Colonic mucosa (tissue), 4 donors: ENCODE measurements at regions not wholly inside any gene's neighbourhood (a gene's known extent, or its start where the extent isn't known, plus 50 kb on each side); places are given as distances from the start of the nearest gene placed in this dataset.
"Not testable (repeated sequence)": the region's sequence is repeated elsewhere in the genome, so short reads cannot be mapped to it uniquely, and the experiment has no call there.

ENCODE experiments used
- DNase-seq: peaks from one replicate; pipeline ENCODE4 v3.0.0-alpha.2; 2020
- H3K27ac ChIP-seq: fragments of 200-600 bp; one replicate; pipeline ENCODE4 v1.8.0; 2021
- H3K27me3 ChIP-seq: fragments of 200-600 bp; one replicate; pipeline ENCODE4 v1.8.0; 2021
- H3K36me3 ChIP-seq: fragments of 200-600 bp; one replicate; pipeline ENCODE4 v1.8.0; 2021
- H3K4me1 ChIP-seq: fragments of 200-600 bp; one replicate; pipeline ENCODE4 v1.8.0; 2021; ENCODE audit warnings: mild to moderate bottlenecking
- H3K4me3 ChIP-seq: fragments of 200-600 bp; one replicate; pipeline ENCODE4 v1.8.0; 2021
- H3K9ac ChIP-seq, 2 donors: one replicate each; pipeline ENCODE4 v1.7.0; 2013; ENCODE audit warnings: control low read depth in 2 of 2, low read depth in 2 of 2, low read length in 2 of 2
- H3K9me3 ChIP-seq: fragments of 200-600 bp; one replicate; pipeline ENCODE4 v1.8.0; 2021
- intact Hi-C: fragments of 100-400 bp; cut with DNase I; formaldehyde crosslinking; loops from one replicate; pipeline ENCODE4 v1.14.1; 2022
- TF ChIP-seq, protein P1 (sequence below): fragments of 200-600 bp; IDR thresholded peaks from one replicate; pipeline ENCODE4 v1.8.0; 2022; ENCODE audit warnings: antibody characterized with exemption, mild to moderate bottlenecking
- donor health status: healthy.
- donor health status: DM: no; HTN: no; CAD: no.
- donor health status: DM: no; HTN: no; CAD: no.

DNA sequence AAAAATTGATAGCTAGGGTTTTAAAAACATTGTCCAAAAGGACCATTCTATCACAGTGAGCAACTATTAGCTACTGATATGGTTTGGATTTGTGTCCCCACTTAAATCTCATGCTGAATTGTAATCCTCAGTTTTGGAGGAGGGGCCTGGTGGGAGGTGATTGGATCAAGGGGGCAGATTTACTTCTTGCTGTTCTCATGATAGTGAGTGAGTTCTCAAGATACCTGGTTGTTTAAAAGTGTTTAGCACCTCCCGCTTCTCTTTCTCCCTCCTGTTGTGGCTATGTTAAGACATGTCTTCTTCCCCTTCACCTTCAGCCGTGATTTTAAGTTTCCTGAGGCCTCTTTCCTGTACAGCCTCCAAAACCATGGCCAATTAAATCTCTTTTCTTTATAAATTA, 500.4 kb upstream of the POT1 start:
- DNase-seq: no peak
- no peaks in the 10 kb centered on the region for H3K9me3 ChIP-seq
- no peaks in the 10 kb centered on the region for H3K4me1 ChIP-seq
- intact Hi-C loops: no loop called here
- H3K36me3 ChIP-seq: no peaks in the 10 kb centered on the region
- no peaks in the 10 kb centered on the region for H3K27me3 ChIP-seq
- H3K9ac ChIP-seq: no peak overlapping the region
- TF ChIP-seq, protein P1, sequence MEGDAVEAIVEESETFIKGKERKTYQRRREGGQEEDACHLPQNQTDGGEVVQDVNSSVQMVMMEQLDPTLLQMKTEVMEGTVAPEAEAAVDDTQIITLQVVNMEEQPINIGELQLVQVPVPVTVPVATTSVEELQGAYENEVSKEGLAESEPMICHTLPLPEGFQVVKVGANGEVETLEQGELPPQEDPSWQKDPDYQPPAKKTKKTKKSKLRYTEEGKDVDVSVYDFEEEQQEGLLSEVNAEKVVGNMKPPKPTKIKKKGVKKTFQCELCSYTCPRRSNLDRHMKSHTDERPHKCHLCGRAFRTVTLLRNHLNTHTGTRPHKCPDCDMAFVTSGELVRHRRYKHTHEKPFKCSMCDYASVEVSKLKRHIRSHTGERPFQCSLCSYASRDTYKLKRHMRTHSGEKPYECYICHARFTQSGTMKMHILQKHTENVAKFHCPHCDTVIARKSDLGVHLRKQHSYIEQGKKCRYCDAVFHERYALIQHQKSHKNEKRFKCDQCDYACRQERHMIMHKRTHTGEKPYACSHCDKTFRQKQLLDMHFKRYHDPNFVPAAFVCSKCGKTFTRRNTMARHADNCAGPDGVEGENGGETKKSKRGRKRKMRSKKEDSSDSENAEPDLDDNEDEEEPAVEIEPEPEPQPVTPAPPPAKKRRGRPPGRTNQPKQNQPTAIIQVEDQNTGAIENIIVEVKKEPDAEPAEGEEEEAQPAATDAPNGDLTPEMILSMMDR: no peak
- H3K27ac ChIP-seq: no peak overlapping the region
- no peak overlapping the region for H3K4me3 ChIP-seq

DNA sequence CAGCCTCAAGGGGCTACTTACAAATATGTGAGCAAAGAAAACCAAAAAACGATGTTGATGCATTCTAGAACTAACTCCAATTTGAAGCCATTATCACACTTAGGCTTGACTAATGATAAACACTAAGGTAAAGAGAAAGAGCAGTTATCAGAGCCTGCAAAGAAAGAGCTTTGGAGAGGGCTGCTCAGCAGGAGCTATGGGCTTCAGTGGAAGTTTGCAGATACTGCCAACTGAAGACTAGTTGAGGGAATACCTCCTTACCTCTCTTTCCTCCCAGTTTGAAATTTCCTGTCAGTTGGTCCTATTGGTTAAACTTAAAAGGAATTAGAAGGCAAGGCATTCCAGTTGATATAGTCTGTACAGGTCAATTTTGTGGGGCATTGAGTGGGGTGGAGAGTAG, 498.1 kb upstream of the POT1 start:
- intact Hi-C loops: no loop called here
- H3K4me3 ChIP-seq: no peak overlapping the region
- H3K36me3 ChIP-seq: no peaks in the 10 kb centered on the region
- H3K9me3 ChIP-seq: no peaks in the 10 kb centered on the region
- H3K27ac ChIP-seq: no peak overlapping the region
- H3K27me3 ChIP-seq: no peaks in the 10 kb centered on the region
- DNase-seq: no peak
- TF ChIP-seq, protein P1: no peak
- H3K4me1 ChIP-seq: no peaks in the 10 kb centered on the region
- no peak overlapping the region for H3K9ac ChIP-seq

DNA sequence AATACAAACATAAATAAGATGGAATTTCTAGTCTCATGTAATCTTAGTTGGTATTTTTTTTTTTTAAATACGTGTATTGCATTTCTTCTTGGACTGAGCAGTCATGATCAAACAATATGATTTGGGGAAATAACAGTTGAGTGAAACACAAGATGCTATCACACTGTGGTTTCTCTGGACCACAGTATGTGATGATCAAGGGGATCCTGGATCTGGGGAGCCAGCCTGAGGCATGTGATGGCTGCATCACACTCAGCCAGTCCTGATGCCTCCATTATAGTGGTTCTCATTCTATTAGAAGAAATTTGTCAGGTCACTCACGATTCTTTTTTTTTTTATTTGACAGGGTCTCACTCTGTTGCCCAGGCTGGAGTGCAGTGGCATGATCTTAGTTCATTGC, 495.9 kb upstream of the POT1 start:
- intact Hi-C loops: no loop called here
- Histone ChIP-seq H3K27me3 (no peaks in the 10 kb centered on the region), H3K4me1 (no peaks in the 10 kb centered on the region), H3K36me3 (no peaks in the 10 kb centered on the region), H3K9me3 (no peaks in the 10 kb centered on the region), H3K27ac (no peak overlapping the region), H3K9ac (no peak overlapping the region), H3K4me3 (no peak overlapping the region)
- TF ChIP-seq, protein P1: no peak
- DNase-seq: no peak

DNA sequence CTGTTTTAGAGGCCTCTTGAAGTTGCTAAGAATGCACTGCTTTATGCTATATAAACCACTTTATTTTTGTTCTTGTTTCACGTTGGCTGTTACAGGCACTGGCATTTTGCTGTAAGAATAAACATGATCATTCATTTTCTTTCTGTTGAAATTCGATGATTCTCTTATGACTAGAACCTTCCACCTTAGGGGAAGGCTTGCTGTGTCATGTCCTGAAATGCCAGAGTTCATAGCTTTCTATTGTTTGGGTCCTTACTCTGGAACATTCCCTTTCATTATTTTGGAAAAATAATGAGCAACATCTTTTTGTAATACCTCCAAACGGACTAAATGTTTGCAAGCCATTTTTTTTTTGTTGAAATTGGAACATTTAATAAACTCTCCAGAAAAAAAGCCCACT, 495.1 kb upstream of the POT1 start:
- intact Hi-C loops: no loop called here
- TF ChIP-seq, protein P1: no peak
- no peak overlapping the region for H3K4me3 ChIP-seq
- H3K36me3 ChIP-seq: no peaks in the 10 kb centered on the region
- DNase-seq: no peak
- H3K9ac ChIP-seq: no peak overlapping the region
- H3K9me3 ChIP-seq: no peaks in the 10 kb centered on the region
- no peaks in the 10 kb centered on the region for H3K27me3 ChIP-seq
- no peaks in the 10 kb centered on the region for H3K4me1 ChIP-seq
- no peak overlapping the region for H3K27ac ChIP-seq

DNA sequence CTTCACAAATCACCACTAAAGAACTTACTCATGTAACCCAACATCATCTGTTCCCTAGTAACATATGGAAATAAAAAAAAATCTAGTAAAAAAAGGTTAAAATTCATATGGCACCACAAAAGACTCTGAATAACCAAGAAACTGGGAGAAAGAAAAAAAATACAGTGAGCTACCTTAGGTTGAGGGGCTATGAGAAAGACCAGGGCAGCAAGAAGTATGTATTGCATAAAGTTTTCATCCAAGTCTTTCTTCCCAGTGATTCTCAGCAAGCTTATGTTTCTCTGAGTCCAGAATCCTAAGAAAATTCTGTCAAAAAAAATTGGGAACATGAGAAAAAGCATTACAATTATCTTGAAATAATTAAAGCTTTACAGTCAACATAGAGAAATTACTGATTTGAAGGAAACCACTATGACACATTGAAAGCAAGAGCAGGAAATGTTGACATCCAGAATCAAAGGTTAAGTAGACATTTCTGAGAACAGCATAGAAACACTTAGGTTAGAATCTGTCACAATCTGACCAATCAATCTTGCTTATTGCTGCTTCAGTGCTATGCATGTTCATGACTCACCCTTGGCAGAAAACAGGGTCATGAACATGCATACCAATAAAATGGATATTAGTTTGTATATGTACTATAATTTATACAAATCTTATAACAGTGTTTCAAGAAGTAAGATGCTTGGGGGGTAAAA, 494.0 kb upstream of the POT1 start:
- H3K27ac ChIP-seq: no peak overlapping the region
- no peaks in the 10 kb centered on the region for H3K36me3 ChIP-seq
- no peak overlapping the region for H3K9ac ChIP-seq
- no peaks in the 10 kb centered on the region for H3K9me3 ChIP-seq
- H3K4me3 ChIP-seq: no peak overlapping the region
- no peaks in the 10 kb centered on the region for H3K4me1 ChIP-seq
- DNase-seq: no peak
- TF ChIP-seq, protein P1: no peak
- no peaks in the 10 kb centered on the region for H3K27me3 ChIP-seq
- intact Hi-C loops: no loop called here

DNA sequence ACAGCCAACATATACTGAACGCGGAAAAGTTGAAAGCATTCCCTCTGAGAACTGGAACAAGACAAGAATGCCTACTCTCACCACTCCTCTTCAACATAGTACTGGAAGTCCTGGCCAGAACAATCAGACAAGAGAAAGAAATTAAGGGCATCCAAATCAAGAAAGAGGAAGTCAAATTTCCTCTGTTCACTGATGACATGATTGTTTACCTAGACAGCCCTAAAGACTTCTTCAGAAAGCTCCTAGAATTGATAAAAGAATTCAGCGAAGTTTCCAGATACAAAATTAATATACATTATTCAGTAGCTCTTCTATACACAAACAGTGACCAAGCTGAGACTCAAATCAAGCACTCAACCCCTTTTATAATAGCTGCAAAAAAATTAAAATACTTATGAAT, 491.8 kb upstream of the POT1 start:
- H3K36me3 ChIP-seq, H3K4me1 ChIP-seq, H3K9ac ChIP-seq, intact Hi-C loops, H3K27ac ChIP-seq, H3K27me3 ChIP-seq, H3K9me3 ChIP-seq, H3K4me3 ChIP-seq, DNase-seq: not testable (repeated sequence)
